Common myeloid progenitor, CD34-positive (primary cell): ENCODE measurements at regions not wholly inside any gene's neighbourhood (a gene's known extent, or its start where the extent isn't known, plus 50 kb on each side); places are given as distances from the start of the nearest gene placed in this dataset.

Experiments
- CTCF ChIA-PET: fragments of 350-600 bp; sonication (Branson Sonifier 250); formaldehyde crosslinking; loops from one replicate; lab custom pipeline; 2021; ENCODE audit warnings: antibody characterized with exemption; lab: Charles Lee
- POLR2A ChIA-PET: fragments of 350-600 bp; sonication (Branson Sonifier 250); formaldehyde crosslinking; loops from one replicate; lab custom pipeline; 2021; ENCODE audit warnings: antibody characterized with exemption; lab: Charles Lee
- DNase-seq, 3 donors: peaks; one replicate each; pipeline versions ENCODE4 v3.0.0 to v3.0.0-alpha.2; 2013
- H3K27ac ChIP-seq, 2 experiments: 1 replicate in 1 of 2; 2 replicates in 1 of 2; pipeline ENCODE4 v1.7.0; 2013; ENCODE audit warnings: inconsistent platforms in 2 of 2, low read length in 2 of 2, mild to moderate bottlenecking in 2 of 2, low read depth in 1 of 2, moderate library complexity in 1 of 2; ENCODE audit not compliant: severe bottlenecking in 2 of 2, insufficient read depth in 1 of 2, poor library complexity in 1 of 2
- H3K27me3 ChIP-seq, 5 experiments: replicated peaks in 2 of 5; 1 replicate in 3 of 5; 2 replicates in 2 of 5; pipeline versions ENCODE4 v1.6.1 to v1.7.0; 2013; ENCODE audit warnings: low read length in 4 of 5, mild to moderate bottlenecking in 2 of 5, moderate library complexity in 2 of 5, inconsistent platforms in 1 of 5; ENCODE audit not compliant: insufficient read depth in 5 of 5, control insufficient read depth in 4 of 5
- H3K36me3 ChIP-seq, 4 experiments: 1 replicate in 2 of 4; 2 replicates in 2 of 4; pipeline versions ENCODE4 v1.6.1 to v1.7.0; 2013; ENCODE audit warnings: low read length in 3 of 4, control low read depth in 1 of 4, mild to moderate bottlenecking in 1 of 4; ENCODE audit not compliant: control insufficient read depth in 4 of 4, insufficient read depth in 4 of 4
- H3K4me1 ChIP-seq, 4 experiments: 1 replicate in 3 of 4; 2 replicates in 1 of 4; pipeline versions ENCODE4 v1.6.1 to v1.7.1; 2013; ENCODE audit warnings: low read length in 3 of 4, mild to moderate bottlenecking in 3 of 4, control low read depth in 1 of 4, inconsistent platforms in 1 of 4, moderate library complexity in 1 of 4; ENCODE audit not compliant: control insufficient read depth in 4 of 4, insufficient read depth in 4 of 4; ENCODE audit errors: control extremely low read depth in 1 of 4
- H3K4me3 ChIP-seq, 7 experiments: 1 replicate in 4 of 7; 2 replicates in 3 of 7; pipeline versions ENCODE4 v1.5.1 to v1.7.0; 2013; ENCODE audit warnings: mild to moderate bottlenecking in 7 of 7, low read length in 6 of 7, moderate library complexity in 6 of 7, inconsistent platforms in 2 of 7, low read depth in 2 of 7, control low read depth in 1 of 7; ENCODE audit not compliant: insufficient read depth in 4 of 7, control insufficient read depth in 1 of 7; ENCODE audit errors: extremely low read depth in 1 of 7
- H3K9me3 ChIP-seq, 5 experiments: 1 replicate in 4 of 5; 2 replicates in 1 of 5; pipeline versions ENCODE4 v1.6.1 to v1.7.1; 2013; ENCODE audit warnings: low read length in 4 of 5, mild to moderate bottlenecking in 2 of 5, inconsistent platforms in 1 of 5, low read depth in 1 of 5, moderate library complexity in 1 of 5; ENCODE audit not compliant: control insufficient read depth in 4 of 5, insufficient read depth in 2 of 5; ENCODE audit errors: control extremely low read depth in 1 of 5
- WGBS: methylation state at CpG from one replicate; pipeline ENCODE4 v1.1.5; 2013; ENCODE audit not compliant: insufficient coverage; 5-methylcytosine and 5-hydroxymethylcytosine counted together

- 96% methylated on average over 13 of the region's 14 CpGs for WGBS
- POLR2A ChIA-PET = no interaction called here
- CTCF ChIA-PET = no interaction called here
These were observed 98.8 kb upstream of the CITED2 start for GRCh38 chr6:139473231-139473701.

DNA sequence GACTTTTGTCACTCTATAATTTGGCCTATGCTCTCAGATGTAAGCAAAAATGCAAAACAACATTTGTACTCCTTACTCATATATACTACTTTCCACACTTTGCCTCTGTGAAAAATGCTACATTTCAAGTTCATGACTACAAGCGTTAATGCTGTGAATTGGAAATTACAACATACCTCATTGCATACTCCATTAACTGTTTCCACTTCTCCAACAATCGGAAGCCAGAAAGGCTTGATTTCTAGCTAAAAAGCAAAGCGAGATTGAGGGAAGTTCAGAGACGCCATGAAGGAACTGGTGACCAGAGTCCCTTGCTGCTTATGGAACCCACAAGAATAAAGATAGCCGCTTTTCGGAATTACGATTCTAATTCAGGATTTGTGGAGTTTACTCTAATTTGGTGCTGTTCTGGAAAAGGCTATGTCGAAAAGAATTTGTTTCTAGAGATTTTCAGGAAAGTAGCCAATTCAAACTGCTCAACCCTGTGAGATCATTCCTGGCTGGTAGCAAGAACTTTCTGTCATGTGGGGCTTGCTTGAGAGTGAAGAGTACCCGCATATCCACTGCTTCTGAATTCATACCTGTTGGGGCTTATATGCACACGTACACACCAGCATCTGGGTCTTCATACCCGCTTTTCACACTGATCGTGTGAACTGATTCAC, 98.0 kb upstream of the CITED2 start:
- Histone ChIP-seq H3K9me3 (no peaks in the 10 kb centered on the region), H3K4me3 (no peak overlapping the region), H3K27ac (no peak overlapping the region), H3K36me3 (no peaks in the 10 kb centered on the region), H3K27me3 (no peaks in the 10 kb centered on the region), H3K4me1 (peaks cover 9 to 19% (median 13%) of the 10 kb centered on the region in 4 experiments)
- CTCF ChIA-PET = no interaction called here
- no peak for DNase-seq
- POLR2A ChIA-PET = no interaction called here
- 98% methylated on average over 11 of the region's 12 CpGs for WGBS

More at GRCh38 chr6:139473231-139473701, 98.8 kb upstream of the CITED2 start:
- no peak for DNase-seq
- no peaks in the 10 kb centered on the region for H3K27me3 ChIP-seq
- H3K9me3 ChIP-seq = no peaks in the 10 kb centered on the region
- H3K4me1 ChIP-seq = peaks cover 9 to 19% (median 13%) of the 10 kb centered on the region in 4 experiments
- H3K4me3 ChIP-seq = no peak overlapping the region
- no peak overlapping the region for H3K27ac ChIP-seq
- H3K36me3 ChIP-seq = no peaks in the 10 kb centered on the region

- POLR2A ChIA-PET = no interaction called here
- CTCF ChIA-PET = no interaction called here
- DNase-seq = no peak
- no peak overlapping the region for H3K27ac ChIP-seq
- H3K27me3 ChIP-seq = no peaks in the 10 kb centered on the region
- H3K4me1 ChIP-seq = peaks cover 9 to 19% (median 13%) of the 10 kb centered on the region in 4 experiments
- WGBS = 98% methylated on average over 4 of the region's 8 CpGs
- H3K36me3 ChIP-seq = no peaks in the 10 kb centered on the region
- H3K4me3 ChIP-seq = no peak overlapping the region
- H3K9me3 ChIP-seq = no peaks in the 10 kb centered on the region
These were observed 96.5 kb upstream of the CITED2 start for GRCh38 chr6:139470997-139471396.

- Histone ChIP-seq H3K4me3 (no peak overlapping the region), H3K27ac (no peak overlapping the region), H3K9me3 (no peaks in the 10 kb centered on the region), H3K27me3 (no peaks in the 10 kb centered on the region), H3K36me3 (no peaks in the 10 kb centered on the region), H3K4me1 (peaks cover 0 to 2% (median under 1%) of the 10 kb centered on the region in 4 experiments)
- CTCF ChIA-PET = no interaction called here
- POLR2A ChIA-PET = no interaction called here
- no peak for DNase-seq
- no CpG with 5 or more reads among the region's 4 CpGs for WGBS
These were observed 93.9 kb upstream of the CITED2 start for GRCh38 chr6:139468178-139468819.

DNA sequence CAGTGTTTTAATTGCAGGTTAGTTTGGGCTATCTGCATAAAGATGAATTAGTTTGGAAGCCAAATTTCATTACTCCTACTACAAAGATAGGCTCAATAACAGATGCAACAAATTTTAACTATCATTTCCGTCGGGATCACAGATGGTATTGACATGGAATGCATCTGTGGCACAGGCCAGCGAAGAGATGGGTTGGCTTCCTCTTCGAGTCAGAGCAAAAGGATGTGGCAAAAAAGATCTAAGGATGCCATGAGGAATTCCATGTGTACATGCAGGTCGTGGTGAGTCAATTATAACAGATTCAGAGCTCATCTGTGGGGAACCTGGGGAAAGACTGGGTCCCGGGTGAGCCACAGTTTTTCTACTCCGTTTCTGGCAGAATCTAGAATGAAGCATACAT, 83.0 kb upstream of the CITED2 start:
- WGBS = 94% methylated on average over 7 of the region's 7 CpGs
- H3K9me3 ChIP-seq = no peaks in the 10 kb centered on the region
- DNase-seq = no peak
- no peaks in the 10 kb centered on the region for H3K27me3 ChIP-seq
- H3K27ac ChIP-seq = no peak overlapping the region
- no peaks in the 10 kb centered on the region for H3K4me1 ChIP-seq
- ChIA-PET CTCF (no interaction called here), POLR2A (no interaction called here)
- no peak overlapping the region for H3K4me3 ChIP-seq
- no peaks in the 10 kb centered on the region for H3K36me3 ChIP-seq

- Histone ChIP-seq H3K4me1 (peaks cover 0 to 17% (median 1%) of the 10 kb centered on the region in 4 experiments), H3K9me3 (no peaks in the 10 kb centered on the region), H3K36me3 (no peaks in the 10 kb centered on the region), H3K4me3 (no peak overlapping the region), H3K27ac (no peak overlapping the region), H3K27me3 (no peaks in the 10 kb centered on the region)
- no peak for DNase-seq
- WGBS = 75% methylated on average over 1 of the region's 2 CpGs
- ChIA-PET POLR2A (no interaction called here), CTCF (no interaction called here)
These were observed 77.9 kb upstream of the CITED2 start for GRCh38 chr6:139452148-139452876.

DNA sequence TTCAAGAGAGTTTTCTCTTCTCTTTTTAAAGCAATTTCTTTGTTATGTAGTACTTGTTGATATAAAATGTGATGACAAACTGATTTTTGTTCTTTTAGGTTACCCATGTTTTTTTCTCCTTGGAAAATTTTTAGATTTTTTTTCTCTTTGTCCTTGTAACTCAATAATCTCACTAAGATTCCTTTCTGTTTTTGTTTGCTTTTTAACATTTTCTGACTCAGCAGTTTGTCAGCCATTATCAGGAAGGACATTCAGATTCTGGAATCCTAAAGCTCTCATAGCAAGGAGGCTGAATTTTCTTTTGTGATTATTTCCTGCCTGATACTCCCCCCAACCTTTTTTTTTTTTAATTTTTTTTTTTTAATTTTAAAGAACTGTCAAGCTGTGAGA, 75.2 kb upstream of the CITED2 start:
- peak in 1 of 3 donors; percentile 33 for DNase-seq
- H3K36me3 ChIP-seq = no peaks in the 10 kb centered on the region
- peaks cover 0 to 5% (median 0%) of the 10 kb centered on the region in 5 experiments for H3K9me3 ChIP-seq
- H3K4me3 ChIP-seq = no peak overlapping the region
- peak overlapping the region in 1 of 2 experiments; percentile 75 for H3K27ac ChIP-seq
- CTCF ChIA-PET = interaction anchor here (1.3 kb wide), 1 partner anchor 80 kb away, joined by 3 read pairs; no protein-coding TSS in a partner anchor
- POLR2A ChIA-PET = interaction anchor here (0.6 kb wide), 1 partner anchor 37 kb away, joined by 4 read pairs; no protein-coding TSS in a partner anchor
- H3K4me1 ChIP-seq = peaks cover 0 to 27% (median 6%) of the 10 kb centered on the region in 4 experiments
- no peaks in the 10 kb centered on the region for H3K27me3 ChIP-seq
